ENCODE measurements at regions not wholly inside any gene's neighbourhood (a gene's known extent, or its start where the extent isn't known, plus 50 kb on each side); places are given as distances from the start of the nearest gene placed in this dataset.

GRCh38 chr17:71188811-71189492 is 931.9 kb upstream of the SOX9 start:
- no peak overlapping the region for H3K4me3 ChIP-seq (replicated peaks; ENCODE audit: insufficient read depth, low read length)
- no peak for DNase-seq (ENCODE audit: low read depth in 1 of 2, low spot score in 1 of 2)
- TF ChIP-seq GABPA (IDR thresholded peaks at IDR 0.05; ENCODE audit: low read depth), result no peak
- TF ChIP-seq CTCF (IDR thresholded peaks at IDR 0.05; ENCODE audit: insufficient read depth, low read length), result no peak

GRCh38 chr17:71189493-71189831 is 931.4 kb upstream of the SOX9 start:
- no peak overlapping the region for H3K27ac ChIP-seq (replicated peaks)
- TF ChIP-seq GABPA (IDR thresholded peaks at IDR 0.05; ENCODE audit: low read depth) (no peak), CTCF (IDR thresholded peaks at IDR 0.05; ENCODE audit: insufficient read depth, low read length) (no peak), SPI1 (IDR thresholded peaks at IDR 0.05; ENCODE audit: borderline replicate concordance, low read depth) (no peak), POLR2AphosphoS5 (IDR thresholded peaks at IDR 0.05; ENCODE audit: low read depth) (no peak), REST (IDR thresholded peaks at IDR 0.05; ENCODE audit: insufficient replicate concordance, low read depth) (no peak)
- no peak for DNase-seq (ENCODE audit: low read depth in 1 of 2, low spot score in 1 of 2)
- H3K27me3 ChIP-seq (ENCODE audit: insufficient read depth, poor library complexity, severe bottlenecking), result no peaks in the 10 kb centered on the region
- H3K4me3 ChIP-seq (replicated peaks; ENCODE audit: insufficient read depth, low read length), result no peak overlapping the region

More at GRCh38 chr17:71188811-71189492, 931.9 kb upstream of the SOX9 start:
- no peaks in the 10 kb centered on the region for H3K27me3 ChIP-seq (ENCODE audit: insufficient read depth, poor library complexity, severe bottlenecking)
- no peak overlapping the region for H3K27ac ChIP-seq (replicated peaks)

- TF ChIP-seq SPI1 (IDR thresholded peaks at IDR 0.05; ENCODE audit: borderline replicate concordance, low read depth), result no peak
- no peak for TF ChIP-seq REST (IDR thresholded peaks at IDR 0.05; ENCODE audit: insufficient replicate concordance, low read depth)
- no peak for TF ChIP-seq GABPA (IDR thresholded peaks at IDR 0.05; ENCODE audit: low read depth)
- H3K4me3 ChIP-seq (replicated peaks; ENCODE audit: insufficient read depth, low read length), result no peak overlapping the region
- H3K27me3 ChIP-seq (ENCODE audit: insufficient read depth, poor library complexity, severe bottlenecking), result no peaks in the 10 kb centered on the region
- no peak overlapping the region for H3K27ac ChIP-seq (replicated peaks)
- DNase-seq (ENCODE audit: low read depth in 1 of 2, low spot score in 1 of 2), result no peak
These were observed 928.7 kb upstream of the SOX9 start for GRCh38 chr17:71192039-71192555.

GRCh38 chr17:71192848-71193247 is 928.0 kb upstream of the SOX9 start:
- Histone ChIP-seq H3K27me3 (ENCODE audit: insufficient read depth, poor library complexity, severe bottlenecking) (no peaks in the 10 kb centered on the region), H3K4me3 (replicated peaks; ENCODE audit: insufficient read depth, low read length) (no peak overlapping the region), H3K27ac (replicated peaks) (no peak overlapping the region)
- TF ChIP-seq GABPA (IDR thresholded peaks at IDR 0.05; ENCODE audit: low read depth) (no peak), POLR2AphosphoS5 (IDR thresholded peaks at IDR 0.05; ENCODE audit: low read depth) (no peak), REST (IDR thresholded peaks at IDR 0.05; ENCODE audit: insufficient replicate concordance, low read depth) (no peak), CTCF (IDR thresholded peaks at IDR 0.05; ENCODE audit: insufficient read depth, low read length) (no peak)
- DNase-seq (ENCODE audit: low read depth in 1 of 2, low spot score in 1 of 2), result no peak

All from HL-60 (cell line).